HEK293T (cell line): ENCODE measurements at regions not wholly inside any gene's neighbourhood (a gene's known extent, or its start where the extent isn't known, plus 50 kb on each side); places are given as distances from the start of the nearest gene placed in this dataset.

Experiments
- CTBP1 ChIP-seq: fragments of 450-650 bp; IDR thresholded peaks from 2 replicates; pipeline ENCODE4 v1.6.1; 2016; ENCODE audit warnings: borderline replicate concordance
- ELF4 ChIP-seq: fragments of 450-650 bp; IDR thresholded peaks from 2 replicates; pipeline ENCODE4 v1.6.1; 2017; ENCODE audit warnings: antibody characterized with exemption
- FOXA1 ChIP-seq: fragments of 450-650 bp; IDR thresholded peaks from 2 replicates; pipeline ENCODE4 v1.6.1; 2016; ENCODE audit warnings: mild to moderate bottlenecking
- FOXK2 ChIP-seq: fragments of 450-650 bp; IDR thresholded peaks from 2 replicates; pipeline ENCODE4 v1.6.1; 2016; ENCODE audit warnings: mild to moderate bottlenecking
- FOXM1 ChIP-seq: fragments of 450-650 bp; IDR thresholded peaks from 2 replicates; pipeline ENCODE4 v1.6.1; 2017; ENCODE audit warnings: mild to moderate bottlenecking, borderline replicate concordance
- HDGF ChIP-seq: fragments of 450-650 bp; IDR thresholded peaks from 2 replicates; pipeline ENCODE4 v1.6.1; 2017; ENCODE audit warnings: antibody characterized with exemption, borderline replicate concordance
- SP1 ChIP-seq: fragments of 450-650 bp; IDR thresholded peaks from 2 replicates; pipeline ENCODE4 v1.6.1; 2017
- SUZ12 ChIP-seq: fragments of 450-650 bp; IDR thresholded peaks from 2 replicates; pipeline ENCODE4 v1.6.1; 2016; ENCODE audit warnings: mild to moderate bottlenecking

GRCh38 chr3:167920747-167921146 is 175.0 kb downstream of the GOLIM4 start:
- no peak for TF ChIP-seq FOXA1
- TF ChIP-seq SUZ12: no peak
- TF ChIP-seq ELF4: no peak
- no peak for TF ChIP-seq SP1
- TF ChIP-seq FOXK2: no peak
- TF ChIP-seq HDGF: no peak
- no peak for TF ChIP-seq CTBP1
- no peak for TF ChIP-seq FOXM1
